ENCODE measurements at regions not wholly inside any gene's neighbourhood (a gene's known extent, or its start where the extent isn't known, plus 50 kb on each side); places are given as distances from the start of the nearest gene placed in this dataset.

- TF ChIP-seq CTCF (IDR thresholded peaks at IDR 0.05; ENCODE audit: extremely low read depth, missing control alignments), result no peak
- DNase-seq (ENCODE audit: low spot score), result no peak
Measured at GRCh38 chr3:87361271-87361670, 84.9 kb upstream of the POU1F1 start.

- no peak for DNase-seq (ENCODE audit: low spot score)
- TF ChIP-seq CTCF (IDR thresholded peaks at IDR 0.05; ENCODE audit: extremely low read depth, missing control alignments), result no peak
Measured at GRCh38 chr3:87359826-87360225, 83.4 kb upstream of the POU1F1 start.

GRCh38 chr3:87359025-87359424, 82.6 kb upstream of the POU1F1 start:
- DNase-seq (ENCODE audit: low spot score), result no peak
- no peak for TF ChIP-seq CTCF (IDR thresholded peaks at IDR 0.05; ENCODE audit: extremely low read depth, missing control alignments)

- no peak for TF ChIP-seq CTCF (IDR thresholded peaks at IDR 0.05; ENCODE audit: extremely low read depth, missing control alignments)
Measured at GRCh38 chr3:87358066-87358465, 81.7 kb upstream of the POU1F1 start.

GRCh38 chr3:87354398-87354797, 78.0 kb upstream of the POU1F1 start:
- no peak for DNase-seq (ENCODE audit: low spot score)
- no peak for TF ChIP-seq CTCF (IDR thresholded peaks at IDR 0.05; ENCODE audit: extremely low read depth, missing control alignments)

More at GRCh38 chr3:87358066-87358465, 81.7 kb upstream of the POU1F1 start:
- DNase-seq (ENCODE audit: low spot score), result no peak

GRCh38 chr3:87351937-87352336, 75.6 kb upstream of the POU1F1 start:
- DNase-seq (ENCODE audit: low spot score), result no peak

More at GRCh38 chr3:87351937-87352336, 75.6 kb upstream of the POU1F1 start:
- no peak for TF ChIP-seq CTCF (IDR thresholded peaks at IDR 0.05; ENCODE audit: extremely low read depth, missing control alignments)
